SK-N-SH (cell line): ENCODE measurements at regions not wholly inside any gene's neighbourhood (a gene's known extent, or its start where the extent isn't known, plus 50 kb on each side); places are given as distances from the start of the nearest gene placed in this dataset.

Source experiments
- CTCF ChIP-seq: fragments of 200-600 bp; sonication (generic); IDR thresholded peaks from 2 replicates; pipeline ENCODE4 v1.6.1; 2017; ENCODE audit warnings: antibody characterized with exemption, mild to moderate bottlenecking, moderate library complexity
- TAF1 ChIP-seq: IDR thresholded peaks from 2 replicates; pipeline ENCODE4 v1.6.1; 2012; ENCODE audit warnings: low read depth, mild to moderate bottlenecking, low read length, moderate library complexity, borderline replicate concordance

GRCh38 chrX:46034868-46035267 lies 510.4 kb downstream of the ZNF674 start:
- TF ChIP-seq TAF1 (no peak), CTCF (no peak)
